Mesenchymal stem cell (in vitro differentiated cells and primary cell): ENCODE measurements at regions not wholly inside any gene's neighbourhood (a gene's known extent, or its start where the extent isn't known, plus 50 kb on each side); places are given as distances from the start of the nearest gene placed in this dataset.
A peak's percentile ranks its signal among the peaks of the same experiment; 100 is the strongest.
"Not testable (repeated sequence)": the region's sequence is repeated elsewhere in the genome, so short reads cannot be mapped to it uniquely, and the experiment has no call there.

ENCODE experiments used
- DNase-seq: peaks from one replicate; pipeline ENCODE4 v3.0.0-alpha.2; 2013
- H2AFZ ChIP-seq: one replicate; pipeline ENCODE4 v1.6.1; 2013; ENCODE audit warnings: low read depth, mild to moderate bottlenecking, control low read depth, inconsistent platforms, low read length, moderate library complexity
- H2AK5ac ChIP-seq: 2 replicates; pipeline ENCODE4 v1.6.1; 2013; ENCODE audit warnings: low read length, moderate library complexity, mild to moderate bottlenecking, inconsistent platforms; ENCODE audit not compliant: severe bottlenecking
- H2BK120ac ChIP-seq: one replicate; pipeline ENCODE4 v1.6.1; 2013; ENCODE audit warnings: low read depth, mild to moderate bottlenecking, inconsistent platforms, low read length, moderate library complexity
- H2BK12ac ChIP-seq, 2 experiments: one replicate each; pipeline ENCODE4 v1.6.1; 2013; ENCODE audit warnings: inconsistent platforms in 2 of 2, low read length in 2 of 2, mild to moderate bottlenecking in 2 of 2, moderate library complexity in 2 of 2, control low read depth in 1 of 2
- H2BK15ac ChIP-seq: one replicate; pipeline ENCODE4 v1.6.1; 2013; ENCODE audit warnings: mild to moderate bottlenecking, low read depth, inconsistent platforms; ENCODE audit not compliant: poor library complexity, severe bottlenecking
- H2BK5ac ChIP-seq: 2 replicates; pipeline ENCODE4 v1.6.1; 2013; ENCODE audit warnings: low read depth, mild to moderate bottlenecking, low read length, control low read depth, inconsistent platforms; ENCODE audit not compliant: poor library complexity, severe bottlenecking
- H3K14ac ChIP-seq, 2 experiments: one replicate each; pipeline ENCODE4 v1.6.1; 2013; ENCODE audit warnings: inconsistent platforms in 2 of 2, low read length in 2 of 2, control low read depth in 1 of 2, mild to moderate bottlenecking in 1 of 2, moderate library complexity in 1 of 2
- H3K18ac ChIP-seq, 2 experiments: one replicate each; pipeline ENCODE4 v1.6.1; 2013; ENCODE audit warnings: inconsistent platforms in 2 of 2, low read length in 2 of 2, control low read depth in 1 of 2, low read depth in 1 of 2, mild to moderate bottlenecking in 1 of 2
- H3K23ac ChIP-seq, 2 experiments: one replicate each; pipeline ENCODE4 v1.6.1; 2013; ENCODE audit warnings: inconsistent platforms in 2 of 2, low read length in 2 of 2, mild to moderate bottlenecking in 2 of 2, moderate library complexity in 2 of 2, control low read depth in 1 of 2
- H3K27ac ChIP-seq: 2 replicates; pipeline ENCODE4 v1.5.1; 2013; ENCODE audit warnings: mild to moderate bottlenecking, moderate library complexity, low read length, control low read depth, inconsistent platforms; ENCODE audit not compliant: poor library complexity, severe bottlenecking
- H3K27me3 ChIP-seq, 2 experiments: 2 replicates each; pipeline versions ENCODE4 v1.6.1 to v1.7.0; 2013; ENCODE audit warnings: low read length in 2 of 2, mild to moderate bottlenecking in 2 of 2, moderate library complexity in 2 of 2, control low read depth in 1 of 2, inconsistent platforms in 1 of 2; ENCODE audit not compliant: control insufficient read depth in 1 of 2, insufficient read depth in 1 of 2
- H3K36me3 ChIP-seq, 2 experiments: 2 replicates each; pipeline versions ENCODE4 v1.6.1 to v1.7.0; 2013; ENCODE audit warnings: low read length in 2 of 2, control low read depth in 1 of 2, inconsistent platforms in 1 of 2, low read depth in 1 of 2, mild to moderate bottlenecking in 1 of 2; ENCODE audit not compliant: insufficient read depth in 2 of 2, control insufficient read depth in 1 of 2
- H3K4ac ChIP-seq, 2 experiments: one replicate each; pipeline ENCODE4 v1.6.1; 2013; ENCODE audit warnings: inconsistent platforms in 2 of 2, low read length in 2 of 2, mild to moderate bottlenecking in 2 of 2, moderate library complexity in 2 of 2, control low read depth in 1 of 2, low read depth in 1 of 2
- H3K4me1 ChIP-seq: 2 replicates; pipeline ENCODE4 v1.6.1; 2013; ENCODE audit warnings: low read depth, low read length, control low read depth; ENCODE audit not compliant: control insufficient read depth, insufficient read depth
- H3K4me2 ChIP-seq: 2 replicates; pipeline ENCODE4 v1.6.1; 2013; ENCODE audit warnings: low read length, mild to moderate bottlenecking, inconsistent platforms; ENCODE audit not compliant: poor library complexity, severe bottlenecking
- H3K4me3 ChIP-seq, 2 experiments: 2 replicates each; pipeline versions ENCODE4 v1.5.1 to v1.7.0; 2013; ENCODE audit warnings: low read length in 2 of 2, mild to moderate bottlenecking in 2 of 2, control low read depth in 1 of 2, low read depth in 1 of 2; ENCODE audit not compliant: insufficient read depth in 1 of 2
- H3K79me1 ChIP-seq: replicated peaks from 2 replicates; pipeline ENCODE4 v1.6.1; 2013; ENCODE audit warnings: mild to moderate bottlenecking, control low read depth, low read length, inconsistent platforms; ENCODE audit not compliant: poor library complexity, severe bottlenecking
- H3K9ac ChIP-seq: 2 replicates; pipeline ENCODE4 v1.7.0; 2013; ENCODE audit warnings: mild to moderate bottlenecking, low read length, moderate library complexity
- H3K9me3 ChIP-seq: 2 replicates; pipeline ENCODE4 v1.7.0; 2013; ENCODE audit warnings: mild to moderate bottlenecking, low read length; ENCODE audit not compliant: control insufficient read depth
- H4K8ac ChIP-seq: one replicate; pipeline ENCODE4 v1.6.1; 2013; ENCODE audit warnings: inconsistent platforms, mild to moderate bottlenecking, low read length, moderate library complexity
- H4K91ac ChIP-seq: one replicate; pipeline ENCODE4 v1.6.1; 2013; ENCODE audit warnings: mild to moderate bottlenecking, low read length, inconsistent platforms
- WGBS: methylation state at CpG from one replicate; pipeline ENCODE4 v1.1.7; 2013; ENCODE audit warnings: mixed read lengths; 5-methylcytosine and 5-hydroxymethylcytosine counted together

- Histone ChIP-seq H3K4me2 (no peak overlapping the region), H2AFZ (no peak overlapping the region), H3K36me3 (no peaks in the 10 kb centered on the region), H3K79me1 (no peaks in the 10 kb centered on the region), H3K14ac (no peak overlapping the region), H3K23ac (no peak overlapping the region), H3K4me3 (no peak overlapping the region), H3K4me1 (no peaks in the 10 kb centered on the region), H3K9ac (no peak overlapping the region), H3K27me3 (peaks cover 0 to 37% of the 10 kb centered on the region in 2 experiments), H3K27ac (no peak overlapping the region), H3K9me3 (no peaks in the 10 kb centered on the region), H4K91ac (no peak overlapping the region), H2BK5ac (no peak overlapping the region), H3K18ac (no peak overlapping the region), H2BK15ac (no peak overlapping the region), H2AK5ac (no peak overlapping the region), H2BK12ac (no peak overlapping the region), H3K4ac (no peak overlapping the region), H4K8ac (no peak overlapping the region), H2BK120ac (no peak overlapping the region)
- no peak for DNase-seq
- WGBS = no CpG with 5 or more reads among the region's 1 CpG
Observed at GRCh38 chr3:107193116-107193515, 184.1 kb upstream of the CCDC54 start.

- WGBS = 51% methylated on average over 9 of the region's 9 CpGs
- H4K91ac ChIP-seq = peak overlapping the region; percentile 15
Observed at GRCh38 chr3:107198581-107199181, 178.6 kb upstream of the CCDC54 start.

DNA sequence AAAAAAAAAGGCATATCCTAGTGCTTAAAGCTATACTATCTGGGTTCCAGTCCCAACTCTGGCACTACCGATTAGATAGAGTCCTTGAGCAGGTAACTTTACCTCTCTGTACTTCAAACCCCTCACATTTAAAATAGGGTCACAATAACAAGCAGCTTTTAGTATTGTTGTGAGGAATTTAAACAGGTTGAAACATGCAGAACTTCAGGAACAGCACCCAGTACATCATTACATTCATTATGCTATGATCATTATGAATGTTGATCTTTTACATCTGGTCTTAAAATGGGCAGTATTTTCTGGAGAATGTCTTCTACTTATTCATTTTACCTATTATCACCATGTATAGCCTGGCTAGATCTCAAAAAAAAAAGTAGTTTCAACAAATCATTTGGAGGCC lies 176.1 kb upstream of the CCDC54 start:
- Histone ChIP-seq H4K8ac (no peak overlapping the region), H3K23ac (no peak overlapping the region), H4K91ac (no peak overlapping the region), H3K27me3 (no peaks in the 10 kb centered on the region), H2BK15ac (no peak overlapping the region), H3K36me3 (no peaks in the 10 kb centered on the region), H2BK120ac (no peak overlapping the region), H2AK5ac (no peak overlapping the region), H3K9me3 (no peaks in the 10 kb centered on the region), H3K4me1 (no peaks in the 10 kb centered on the region), H2BK5ac (no peak overlapping the region), H3K4ac (no peak overlapping the region), H3K27ac (no peak overlapping the region), H3K4me2 (no peak overlapping the region), H3K4me3 (no peak overlapping the region), H3K9ac (no peak overlapping the region), H3K79me1 (no peaks in the 10 kb centered on the region), H3K14ac (no peak overlapping the region), H3K18ac (no peak overlapping the region), H2BK12ac (no peak overlapping the region), H2AFZ (no peak overlapping the region)
- no peak for DNase-seq
- WGBS = 100% methylated on average over 1 of the region's 1 CpG

More at GRCh38 chr3:107198581-107199181, 178.6 kb upstream of the CCDC54 start:
- no peaks in the 10 kb centered on the region for H3K9me3 ChIP-seq
- peak overlapping the region; percentile 23 for H3K9ac ChIP-seq
- no peaks in the 10 kb centered on the region for H3K36me3 ChIP-seq
- H2AFZ ChIP-seq = no peak overlapping the region
- peak overlapping the region in 1 of 2 experiments; percentile 25 for H3K4me3 ChIP-seq
- H2BK12ac ChIP-seq = no peak overlapping the region
- peak overlapping the region in 1 of 2 experiments; percentile 25 for H3K4ac ChIP-seq
- H4K8ac ChIP-seq = peak overlapping the region; percentile 51
- no peak overlapping the region for H2BK120ac ChIP-seq
- H3K4me2 ChIP-seq = no peak overlapping the region
- H3K23ac ChIP-seq = no peak overlapping the region
- peak overlapping the region; percentile 36 for H2BK15ac ChIP-seq
- H3K27ac ChIP-seq = no peak overlapping the region
- H3K79me1 ChIP-seq = no peaks in the 10 kb centered on the region
- H2BK5ac ChIP-seq = no peak overlapping the region
- no peaks in the 10 kb centered on the region for H3K4me1 ChIP-seq
- peaks cover 0 to 8% of the 10 kb centered on the region in 2 experiments for H3K27me3 ChIP-seq
- no peak overlapping the region for H2AK5ac ChIP-seq
- H3K18ac ChIP-seq = peak overlapping the region in 1 of 2 experiments; percentile 34
- peak overlapping the region in 1 of 2 experiments; percentile 5 for H3K14ac ChIP-seq
- peak; percentile 57 for DNase-seq

- not testable (repeated sequence) for H3K36me3 ChIP-seq, H3K14ac ChIP-seq, H2BK12ac ChIP-seq, H4K8ac ChIP-seq, H2AFZ ChIP-seq, H3K27me3 ChIP-seq, H3K4me1 ChIP-seq, H2BK5ac ChIP-seq, H3K4me2 ChIP-seq, DNase-seq, H3K18ac ChIP-seq, H4K91ac ChIP-seq, H2AK5ac ChIP-seq, H2BK15ac ChIP-seq, H3K4ac ChIP-seq, H3K27ac ChIP-seq, H2BK120ac ChIP-seq, H3K4me3 ChIP-seq, H3K9me3 ChIP-seq, H3K79me1 ChIP-seq, H3K23ac ChIP-seq, H3K9ac ChIP-seq
Observed at GRCh38 chr3:107202885-107203284, 174.4 kb upstream of the CCDC54 start.
